Stimulated activated CD4-positive, alpha-beta T cell treated with anti-CD3 and anti-CD28 coated beads, TNF-alpha, amount 100 ng/mL, for 4 hours (primary cell): ENCODE measurements at regions not wholly inside any gene's neighbourhood (a gene's known extent, or its start where the extent isn't known, plus 50 kb on each side); places are given as distances from the start of the nearest gene placed in this dataset.

Source experiments
- DNase-seq, 3 experiments: peaks; one replicate each; pipeline ENCODE4 v3.0.0-alpha.2; 2020; ENCODE audit warnings: low read depth in 3 of 3

- peak; percentile 42 to 75 (median 61) for DNase-seq
Measured at GRCh38 chr9:6703898-6704639, 53.7 kb upstream of the KDM4C start.

DNA sequence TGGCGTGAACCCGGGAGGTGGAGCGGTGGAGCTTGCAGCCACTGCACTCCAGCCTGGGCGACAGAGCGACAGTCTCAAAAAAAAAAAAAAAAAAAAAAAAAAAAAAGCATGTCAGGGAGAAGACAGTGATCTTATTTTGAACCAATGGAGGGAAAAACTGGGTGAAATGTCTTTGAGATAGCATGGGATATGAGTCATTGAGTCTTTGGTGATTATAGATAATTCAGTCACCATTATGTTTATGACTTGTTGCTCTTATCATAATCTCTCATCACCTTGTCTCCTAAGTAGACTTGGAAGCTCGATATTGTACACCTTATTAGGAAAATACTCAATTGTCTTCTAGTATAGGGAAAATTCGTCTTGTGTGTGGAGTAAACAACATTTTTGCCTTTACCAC is 55.1 kb upstream of the KDM4C start:
- DNase-seq = no peak

DNA sequence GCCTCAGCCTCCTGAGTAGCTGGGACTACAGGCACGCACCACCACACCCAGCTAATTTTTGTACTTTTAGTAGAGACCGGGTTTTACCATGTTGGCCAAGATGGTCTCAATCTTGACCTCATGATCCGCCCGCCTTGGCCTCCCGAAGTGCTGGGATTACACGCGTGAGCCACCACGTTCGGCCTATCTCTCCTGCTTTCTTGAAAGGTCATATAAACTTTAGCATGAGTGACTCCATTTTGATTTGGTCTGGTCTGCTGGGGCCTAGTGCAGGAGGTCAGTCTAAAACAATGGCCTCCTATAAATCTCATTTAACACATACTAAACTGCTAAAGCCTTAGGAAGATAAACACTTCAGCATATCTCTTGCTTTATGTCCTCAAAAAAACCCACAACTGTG is 50.6 kb upstream of the GLDC start:
- DNase-seq = no peak

DNA sequence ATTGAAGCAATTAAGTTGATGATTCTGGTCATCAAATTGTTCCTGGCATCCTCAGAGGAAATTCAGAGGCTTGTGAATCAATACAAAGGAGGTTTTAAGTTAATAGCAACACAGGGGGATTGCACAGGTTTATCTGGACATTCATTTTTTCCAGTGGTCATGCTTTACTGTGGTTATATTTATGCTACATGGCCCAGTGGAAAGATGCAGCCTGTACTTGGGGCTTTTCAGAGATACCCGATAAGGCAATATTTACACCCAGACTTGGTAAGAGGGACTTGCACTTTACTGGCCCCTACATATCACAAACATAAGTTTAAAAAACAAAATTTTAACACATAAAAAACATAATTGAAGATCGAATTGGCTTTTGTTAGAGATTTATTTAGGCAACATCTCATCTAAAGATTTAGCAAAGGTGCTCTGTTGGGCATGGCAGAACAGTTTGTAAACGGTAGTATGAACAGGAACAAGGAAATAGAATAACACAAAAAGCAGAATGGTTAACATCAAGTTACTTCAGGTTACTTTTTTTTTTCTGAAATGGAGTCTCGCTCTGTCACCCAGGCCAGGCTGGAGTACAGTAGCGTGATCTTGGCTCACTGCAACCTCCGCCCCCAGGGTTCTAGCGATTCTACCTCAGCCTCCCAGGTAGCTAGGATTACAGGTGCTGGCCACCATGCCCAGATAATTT is 49.7 kb upstream of the GLDC start:
- DNase-seq = no peak
